HG03469 (cell line): ENCODE measurements at regions not wholly inside any gene's neighbourhood (a gene's known extent, or its start where the extent isn't known, plus 50 kb on each side); places are given as distances from the start of the nearest gene placed in this dataset.
"Not testable (repeated sequence)": the region's sequence is repeated elsewhere in the genome, so short reads cannot be mapped to it uniquely, and the experiment has no call there.

Experiments used
- ATAC-seq: cut with Tn5 transposase; IDR thresholded peaks from one replicate; pipeline ENCODE4 v1.9.1; 2021; ENCODE audit warnings: mild to moderate bottlenecking, moderate library complexity, moderate number of reproducible peaks; ENCODE audit not compliant: unreplicated experiment

DNA sequence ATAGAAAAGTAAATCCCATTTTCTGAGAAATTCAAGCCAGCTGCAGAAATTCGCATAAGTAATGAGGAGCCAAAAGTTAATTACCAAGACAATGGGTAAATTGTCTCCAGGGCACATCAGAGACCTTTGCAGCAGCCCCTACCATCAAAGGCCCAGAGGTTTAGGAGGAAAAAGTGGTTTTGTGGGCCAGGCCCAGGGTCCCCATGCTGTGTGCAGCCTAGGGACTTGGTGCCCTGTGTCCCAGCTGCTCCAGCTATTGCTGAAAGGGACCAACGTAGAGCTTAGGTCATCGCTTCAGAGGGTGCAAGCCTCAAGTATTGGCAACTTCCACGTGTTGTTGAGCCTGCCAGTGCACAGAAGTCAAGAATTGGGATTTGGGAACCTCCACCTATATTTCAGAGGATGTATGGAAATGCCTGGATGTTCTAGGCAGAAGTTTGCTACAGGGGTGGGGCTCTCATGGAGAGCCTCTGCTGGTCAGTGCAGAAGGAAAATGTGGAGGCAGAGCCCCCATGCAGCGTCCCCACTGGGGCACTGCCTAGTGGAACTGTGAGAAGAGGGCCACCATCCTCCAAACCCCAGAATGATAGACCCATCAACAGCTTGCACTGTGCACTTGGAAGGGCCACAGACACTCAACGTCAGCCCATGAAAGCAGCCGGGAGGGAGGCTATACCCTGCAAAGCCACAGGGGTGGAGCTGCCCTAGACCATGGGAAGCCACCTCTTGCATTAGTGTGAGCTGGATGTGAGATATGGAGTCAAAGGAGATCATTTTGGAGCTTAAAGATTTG, 731.3 kb upstream of the GRAMD2B start:
- not testable (repeated sequence) for ATAC-seq

- no peak for ATAC-seq
These were observed 727.1 kb upstream of the GRAMD2B start for GRCh38 chr5:125695996-125696655.

GRCh38 chr5:125696762-125697161, 726.4 kb upstream of the GRAMD2B start:
- ATAC-seq, result no peak

GRCh38 chr5:125698420-125698819, 724.8 kb upstream of the GRAMD2B start:
- ATAC-seq, result no peak

- ATAC-seq, result no peak
These were observed 723.3 kb upstream of the GRAMD2B start for GRCh38 chr5:125699860-125700259.

- no peak for ATAC-seq
These were observed 722.8 kb upstream of the GRAMD2B start for GRCh38 chr5:125700380-125700861.

- no peak for ATAC-seq
These were observed 719.6 kb upstream of the GRAMD2B start for GRCh38 chr5:125703616-125704015.

DNA sequence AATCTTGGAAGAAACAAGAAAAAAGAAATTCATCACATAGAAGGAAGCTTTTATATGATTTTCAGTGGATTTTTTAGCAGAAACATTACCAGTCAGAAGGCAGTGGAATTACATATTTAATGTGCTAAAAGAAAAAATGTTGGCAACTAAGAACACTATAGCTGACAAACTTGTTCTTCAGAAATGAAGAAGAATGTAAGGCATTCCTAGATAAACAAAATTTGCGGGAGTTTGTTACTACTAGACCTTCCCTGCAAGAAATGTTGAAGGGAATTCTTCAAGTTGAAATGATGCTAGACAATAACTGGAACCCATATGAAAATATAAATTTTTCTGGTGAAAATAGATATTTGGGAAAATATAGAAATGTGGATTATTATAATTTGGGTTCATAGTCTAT, 718.3 kb upstream of the GRAMD2B start:
- no peak for ATAC-seq

- no peak for ATAC-seq
These were observed 714.6 kb upstream of the GRAMD2B start for GRCh38 chr5:125708583-125708982.

GRCh38 chr5:125710745-125711144, 712.5 kb upstream of the GRAMD2B start:
- ATAC-seq, result no peak

GRCh38 chr5:125712397-125712796, 710.8 kb upstream of the GRAMD2B start:
- no peak for ATAC-seq

GRCh38 chr5:125713109-125713805, 710.0 kb upstream of the GRAMD2B start:
- ATAC-seq, result no peak

GRCh38 chr5:125715216-125715615, 708.0 kb upstream of the GRAMD2B start:
- no peak for ATAC-seq

DNA sequence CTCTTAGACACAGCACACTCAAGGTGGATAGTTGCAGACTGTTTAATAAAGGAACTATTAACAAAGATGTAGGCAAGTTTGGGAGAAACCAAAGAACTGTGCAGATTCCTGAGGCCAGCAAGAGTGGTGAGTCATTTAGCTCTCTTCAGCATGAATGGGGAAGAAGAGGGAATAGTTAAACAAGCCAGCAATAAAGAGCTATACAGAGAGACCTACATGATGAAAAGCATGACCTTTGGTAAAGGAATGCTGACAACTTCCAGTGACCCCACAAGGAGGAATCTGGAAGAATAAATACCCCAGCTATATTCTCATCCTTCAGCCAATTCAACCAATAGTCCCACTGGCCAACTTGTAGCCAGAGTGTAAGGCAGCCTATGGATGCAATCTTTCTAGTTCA, 706.0 kb upstream of the GRAMD2B start:
- ATAC-seq, result no peak

GRCh38 chr5:125719681-125720347, 703.4 kb upstream of the GRAMD2B start:
- no peak for ATAC-seq

DNA sequence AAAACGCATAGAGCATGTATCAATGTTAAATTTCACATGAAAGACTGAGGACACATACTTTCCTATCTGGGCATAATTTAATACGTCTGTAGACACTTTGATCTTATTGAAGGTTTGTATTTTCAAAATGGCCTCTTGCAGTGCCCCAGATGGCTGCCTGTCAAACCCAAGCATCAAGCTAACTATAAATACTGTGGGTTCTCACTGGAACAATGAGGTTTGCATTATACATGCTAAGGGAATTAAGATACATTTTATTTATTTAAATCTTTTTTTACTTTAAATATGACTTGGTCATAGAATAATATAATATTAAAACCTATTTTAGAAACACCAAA, 702.9 kb upstream of the GRAMD2B start:
- ATAC-seq, result no peak

- no peak for ATAC-seq
These were observed 702.5 kb upstream of the GRAMD2B start for GRCh38 chr5:125720721-125721120.

DNA sequence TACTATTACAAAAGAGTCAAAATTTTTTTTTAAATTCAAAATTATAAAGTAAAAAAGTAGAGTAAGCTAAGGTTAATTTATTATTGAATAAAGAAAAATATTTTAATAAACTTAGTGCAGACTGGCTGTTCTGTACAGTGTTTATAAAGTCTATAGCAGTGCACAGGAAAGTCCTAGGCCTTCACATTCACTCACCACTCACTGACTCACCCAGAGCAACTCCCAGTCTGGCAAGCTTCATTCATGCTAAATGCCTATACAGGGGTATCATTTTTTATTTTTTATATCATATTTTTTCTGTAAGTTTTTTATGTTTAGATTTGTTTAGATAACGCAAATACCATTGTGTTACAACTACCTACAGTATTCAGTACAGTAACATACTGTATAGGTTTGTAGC, 700.7 kb upstream of the GRAMD2B start:
- ATAC-seq, result no peak

GRCh38 chr5:125725691-125726090, 697.5 kb upstream of the GRAMD2B start:
- no peak for ATAC-seq

GRCh38 chr5:125743939-125744338, 679.3 kb upstream of the GRAMD2B start:
- no peak for ATAC-seq

DNA sequence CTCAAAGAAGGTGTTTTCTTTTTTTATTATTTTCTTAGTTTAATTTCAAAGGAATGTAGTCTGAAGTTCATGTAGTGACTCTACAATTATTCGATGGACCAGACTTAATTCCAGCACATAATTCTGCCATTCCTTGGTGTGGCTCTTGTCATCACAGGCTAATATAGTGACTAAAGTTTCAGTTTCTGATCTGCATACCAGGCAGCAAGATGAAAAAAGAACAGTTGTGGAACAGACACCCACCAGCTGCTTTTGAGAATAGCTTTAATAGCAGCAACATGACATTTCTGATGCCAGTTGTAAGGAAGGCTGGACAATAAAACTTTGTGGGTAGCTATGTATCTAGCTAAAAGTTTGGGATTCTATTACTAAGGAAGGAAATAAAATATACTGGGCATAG, 676.3 kb upstream of the GRAMD2B start:
- no peak for ATAC-seq
